K562 (cell line): ENCODE measurements at regions not wholly inside any gene's neighbourhood (a gene's known extent, or its start where the extent isn't known, plus 50 kb on each side); places are given as distances from the start of the nearest gene placed in this dataset.

ENCODE experiments used
- BCOR ChIP-seq: fragments of 450-650 bp; IDR thresholded peaks from 2 replicates; pipeline ENCODE4 v1.6.1; 2016
- CCAR2 ChIP-seq: fragments of 200-400 bp; formaldehyde crosslinking; IDR thresholded peaks from 2 replicates; pipeline ENCODE4 v1.6.1; 2017; ENCODE audit warnings: mild to moderate bottlenecking, low read depth, low read length
- E2F5 ChIP-seq: sonication (generic); formaldehyde crosslinking; IDR thresholded peaks from 2 replicates; pipeline ENCODE4 v1.8.0; 2022; ENCODE audit warnings: mild to moderate bottlenecking, missing genetic modification reagents
- FOXJ3 ChIP-seq: sonication (generic); formaldehyde crosslinking; IDR thresholded peaks from 2 replicates; pipeline ENCODE4 v1.4.0; 2020; ENCODE audit warnings: mild to moderate bottlenecking, missing genetic modification reagents
- GTF2F1 ChIP-seq: IDR thresholded peaks from 2 replicates; pipeline ENCODE4 v1.6.1; 2011; ENCODE audit warnings: low read depth, low read length, improper control_type of control experiment
- HMGN3 ChIP-seq: IDR thresholded peaks from 2 replicates; pipeline ENCODE4 v1.6.1; 2011; ENCODE audit warnings: borderline replicate concordance, low read depth, mild to moderate bottlenecking, mixed read lengths, low read length; ENCODE audit not compliant: insufficient read length; ENCODE audit errors: extremely low read depth
- HNRNPUL1 ChIP-seq: fragments of 200-400 bp; formaldehyde crosslinking; IDR thresholded peaks from 2 replicates; pipeline ENCODE4 v1.6.1; 2017; ENCODE audit warnings: low read length
- HOXB6 ChIP-seq: fragments of 250-450 bp; sonication (Bioruptor Pico); IDR thresholded peaks from 2 replicates; pipeline ENCODE4 v1.5.1; 2022; ENCODE audit warnings: mild to moderate bottlenecking, borderline replicate concordance
- IRF2 ChIP-seq: sonication (generic); formaldehyde crosslinking; IDR thresholded peaks from 2 replicates; pipeline ENCODE4 v1.8.1; 2022; ENCODE audit warnings: mild to moderate bottlenecking, missing genetic modification reagents
- MEIS2 ChIP-seq: fragments of 450-650 bp; IDR thresholded peaks from 2 replicates; pipeline ENCODE4 v1.6.1; 2014; ENCODE audit warnings: mild to moderate bottlenecking; ENCODE audit not compliant: partially characterized antibody
- MTF1 ChIP-seq: fragments of 250-450 bp; sonication (Bioruptor Pico); IDR thresholded peaks from 2 replicates; pipeline ENCODE4 v1.9.0; 2021; ENCODE audit warnings: moderate library complexity, mild to moderate bottlenecking, inconsistent platforms, borderline replicate concordance
- NFE2 ChIP-seq: IDR thresholded peaks from 2 replicates; pipeline ENCODE4 v1.6.1; 2014; ENCODE audit warnings: antibody characterized with exemption, low read depth
- PHF21A ChIP-seq: fragments of 450-650 bp; IDR thresholded peaks from 2 replicates; pipeline ENCODE4 v1.6.1; 2017; ENCODE audit warnings: low read depth, borderline replicate concordance
- PKNOX1 ChIP-seq: fragments of 450-650 bp; IDR thresholded peaks from 2 replicates; pipeline ENCODE4 v1.6.1; 2016
- RBM14 ChIP-seq: fragments of 200-400 bp; formaldehyde crosslinking; IDR thresholded peaks from 2 replicates; pipeline ENCODE4 v1.6.1; 2018; ENCODE audit warnings: low read depth, mild to moderate bottlenecking, low read length, moderate library complexity, borderline replicate concordance; ENCODE audit not compliant: insufficient read depth
- TF ChIP-seq, protein P1 (sequence below): fragments of 250-450 bp; sonication (Bioruptor Pico); IDR thresholded peaks from 2 replicates; pipeline ENCODE4 v1.5.0; 2022; ENCODE audit warnings: mild to moderate bottlenecking
- TF ChIP-seq, protein P2 (sequence below): sonication (generic); formaldehyde crosslinking; IDR thresholded peaks from 2 replicates; pipeline ENCODE4 v1.8.0; 2023; ENCODE audit warnings: mild to moderate bottlenecking, missing genetic modification reagents

DNA sequence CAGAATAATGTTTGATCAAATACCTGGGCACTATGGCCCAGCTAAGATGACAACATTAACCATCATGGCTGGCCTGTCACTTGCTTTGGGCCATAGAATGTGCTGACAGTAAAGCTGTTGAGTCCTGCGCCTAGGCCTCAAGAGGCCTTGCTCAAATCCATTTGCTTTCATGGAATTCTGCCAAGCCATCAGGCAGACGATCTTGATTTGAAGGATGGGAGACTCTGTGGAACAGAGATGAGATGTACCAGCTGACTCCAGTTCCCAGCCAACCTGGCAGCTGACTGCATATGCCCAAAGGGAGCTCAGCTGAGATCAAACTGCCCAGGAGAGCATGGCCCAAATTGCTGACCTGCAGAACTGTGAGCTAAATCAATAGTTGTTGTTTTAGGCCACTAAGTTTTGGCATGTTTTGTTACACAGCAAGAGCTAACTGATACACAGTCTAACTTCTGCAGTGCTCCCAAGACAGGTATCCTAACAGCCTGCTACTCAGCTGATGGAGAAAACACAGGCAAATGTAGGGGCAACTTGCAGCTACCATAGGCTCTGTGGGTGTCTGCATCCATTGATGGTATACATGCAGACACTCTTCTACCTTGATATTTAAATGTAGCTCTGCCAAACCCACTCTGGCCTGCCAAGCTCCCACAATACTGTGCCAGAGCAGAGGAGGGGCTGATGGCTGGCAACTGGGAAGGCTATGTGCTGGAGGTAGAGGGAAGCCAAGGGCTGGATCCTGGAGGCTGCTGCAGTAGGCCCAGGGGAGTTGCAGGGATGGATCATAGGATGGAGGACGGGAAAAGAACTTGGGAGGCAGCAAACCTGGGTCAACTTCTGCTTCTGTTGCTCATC, 55.2 kb upstream of the RNF24 start (continued):
- TF ChIP-seq E2F5 (CRISPR knock-in tag) (no peak), RBM14 (no peak), PKNOX1 (no peak), NFE2 (no peak), MTF1 (no peak), GTF2F1 (no peak), HNRNPUL1 (no peak), BCOR (peak; percentile 91), IRF2 (CRISPR knock-in tag) (no peak), FOXJ3 (CRISPR knock-in tag) (no peak), HMGN3 (no peak), HOXB6 (CRISPR knock-in tag) (no peak), CCAR2 (no peak), MEIS2 (no peak), PHF21A (no peak)
- TF ChIP-seq, protein P1, sequence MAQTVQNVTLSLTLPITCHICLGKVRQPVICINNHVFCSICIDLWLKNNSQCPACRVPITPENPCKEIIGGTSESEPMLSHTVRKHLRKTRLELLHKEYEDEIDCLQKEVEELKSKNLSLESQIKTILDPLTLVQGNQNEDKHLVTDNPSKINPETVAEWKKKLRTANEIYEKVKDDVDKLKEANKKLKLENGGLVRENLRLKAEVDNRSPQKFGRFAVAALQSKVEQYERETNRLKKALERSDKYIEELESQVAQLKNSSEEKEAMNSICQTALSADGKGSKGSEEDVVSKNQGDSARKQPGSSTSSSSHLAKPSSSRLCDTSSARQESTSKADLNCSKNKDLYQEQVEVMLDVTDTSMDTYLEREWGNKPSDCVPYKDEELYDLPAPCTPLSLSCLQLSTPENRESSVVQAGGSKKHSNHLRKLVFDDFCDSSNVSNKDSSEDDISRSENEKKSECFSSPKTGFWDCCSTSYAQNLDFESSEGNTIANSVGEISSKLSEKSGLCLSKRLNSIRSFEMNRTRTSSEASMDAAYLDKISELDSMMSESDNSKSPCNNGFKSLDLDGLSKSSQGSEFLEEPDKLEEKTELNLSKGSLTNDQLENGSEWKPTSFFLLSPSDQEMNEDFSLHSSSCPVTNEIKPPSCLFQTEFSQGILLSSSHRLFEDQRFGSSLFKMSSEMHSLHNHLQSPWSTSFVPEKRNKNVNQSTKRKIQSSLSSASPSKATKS (CRISPR knock-in tag), result no peak
- TF ChIP-seq, protein P2, sequence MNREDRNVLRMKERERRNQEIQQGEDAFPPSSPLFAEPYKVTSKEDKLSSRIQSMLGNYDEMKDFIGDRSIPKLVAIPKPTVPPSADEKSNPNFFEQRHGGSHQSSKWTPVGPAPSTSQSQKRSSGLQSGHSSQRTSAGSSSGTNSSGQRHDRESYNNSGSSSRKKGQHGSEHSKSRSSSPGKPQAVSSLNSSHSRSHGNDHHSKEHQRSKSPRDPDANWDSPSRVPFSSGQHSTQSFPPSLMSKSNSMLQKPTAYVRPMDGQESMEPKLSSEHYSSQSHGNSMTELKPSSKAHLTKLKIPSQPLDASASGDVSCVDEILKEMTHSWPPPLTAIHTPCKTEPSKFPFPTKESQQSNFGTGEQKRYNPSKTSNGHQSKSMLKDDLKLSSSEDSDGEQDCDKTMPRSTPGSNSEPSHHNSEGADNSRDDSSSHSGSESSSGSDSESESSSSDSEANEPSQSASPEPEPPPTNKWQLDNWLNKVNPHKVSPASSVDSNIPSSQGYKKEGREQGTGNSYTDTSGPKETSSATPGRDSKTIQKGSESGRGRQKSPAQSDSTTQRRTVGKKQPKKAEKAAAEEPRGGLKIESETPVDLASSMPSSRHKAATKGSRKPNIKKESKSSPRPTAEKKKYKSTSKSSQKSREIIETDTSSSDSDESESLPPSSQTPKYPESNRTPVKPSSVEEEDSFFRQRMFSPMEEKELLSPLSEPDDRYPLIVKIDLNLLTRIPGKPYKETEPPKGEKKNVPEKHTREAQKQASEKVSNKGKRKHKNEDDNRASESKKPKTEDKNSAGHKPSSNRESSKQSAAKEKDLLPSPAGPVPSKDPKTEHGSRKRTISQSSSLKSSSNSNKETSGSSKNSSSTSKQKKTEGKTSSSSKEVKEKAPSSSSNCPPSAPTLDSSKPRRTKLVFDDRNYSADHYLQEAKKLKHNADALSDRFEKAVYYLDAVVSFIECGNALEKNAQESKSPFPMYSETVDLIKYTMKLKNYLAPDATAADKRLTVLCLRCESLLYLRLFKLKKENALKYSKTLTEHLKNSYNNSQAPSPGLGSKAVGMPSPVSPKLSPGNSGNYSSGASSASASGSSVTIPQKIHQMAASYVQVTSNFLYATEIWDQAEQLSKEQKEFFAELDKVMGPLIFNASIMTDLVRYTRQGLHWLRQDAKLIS, result no peak
